ENCODE measurements at regions not wholly inside any gene's neighbourhood (a gene's known extent, or its start where the extent isn't known, plus 50 kb on each side); places are given as distances from the start of the nearest gene placed in this dataset.

DNA sequence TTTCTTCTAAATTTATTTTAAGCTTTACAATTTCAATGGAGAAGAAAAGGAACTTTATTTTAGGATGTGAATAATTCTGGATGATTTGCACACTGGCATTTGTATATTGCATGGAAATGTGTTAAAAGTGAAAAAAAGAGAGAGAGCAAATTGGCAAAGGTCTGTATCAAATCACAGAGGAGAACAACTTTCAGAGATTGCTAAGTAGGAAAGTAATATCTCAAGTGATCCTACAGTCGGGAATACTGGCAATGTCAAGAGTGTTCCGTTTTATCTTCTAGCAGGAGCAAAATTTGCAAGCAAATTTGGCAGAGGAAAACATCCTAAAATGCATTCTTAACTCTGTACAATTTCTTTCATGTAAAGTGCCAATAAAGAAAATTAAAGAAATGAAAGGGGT lies 97.1 kb upstream of the TMC3 start:
- no peak for DNase-seq

DNA sequence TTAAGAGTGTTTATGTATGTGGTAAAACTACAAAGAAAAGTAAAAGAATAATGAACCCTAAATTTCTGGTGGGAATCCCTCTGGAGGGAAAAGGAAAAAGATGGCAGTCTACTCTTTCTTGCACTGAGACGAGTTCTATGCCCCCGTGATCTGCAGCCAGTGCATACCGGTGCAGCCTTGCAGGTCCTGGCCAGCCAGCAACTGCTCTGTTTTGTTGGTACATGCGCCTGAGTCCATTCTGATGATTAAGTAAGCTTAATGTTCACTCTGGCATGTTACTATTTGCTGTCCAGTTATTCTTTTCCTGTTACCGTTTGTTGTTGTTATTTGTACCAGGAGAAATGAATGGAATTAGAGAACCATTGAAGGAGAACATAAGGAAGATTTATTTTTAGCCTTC lies 95.1 kb upstream of the TMC3 start:
- DNase-seq = no peak

DNA sequence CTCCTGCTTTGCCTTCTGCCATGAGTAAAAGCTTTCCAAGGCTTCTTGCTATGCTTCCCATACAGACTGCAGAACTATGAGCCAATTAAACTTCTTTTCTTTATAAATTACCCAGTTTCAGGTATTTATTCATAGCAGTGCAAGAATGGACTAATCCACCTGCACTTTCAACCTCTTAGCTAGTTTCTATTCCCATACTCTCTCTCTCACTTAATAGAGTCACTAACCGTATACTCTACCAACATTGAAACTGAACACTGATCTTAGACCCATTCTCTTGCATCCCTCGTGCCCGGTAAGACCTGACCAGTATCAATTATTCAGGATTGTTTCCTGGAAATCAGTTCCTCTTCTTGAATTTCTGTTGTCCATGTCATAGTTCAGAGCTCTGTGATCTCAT lies 92.7 kb upstream of the TMC3 start:
- DNase-seq = no peak

DNA sequence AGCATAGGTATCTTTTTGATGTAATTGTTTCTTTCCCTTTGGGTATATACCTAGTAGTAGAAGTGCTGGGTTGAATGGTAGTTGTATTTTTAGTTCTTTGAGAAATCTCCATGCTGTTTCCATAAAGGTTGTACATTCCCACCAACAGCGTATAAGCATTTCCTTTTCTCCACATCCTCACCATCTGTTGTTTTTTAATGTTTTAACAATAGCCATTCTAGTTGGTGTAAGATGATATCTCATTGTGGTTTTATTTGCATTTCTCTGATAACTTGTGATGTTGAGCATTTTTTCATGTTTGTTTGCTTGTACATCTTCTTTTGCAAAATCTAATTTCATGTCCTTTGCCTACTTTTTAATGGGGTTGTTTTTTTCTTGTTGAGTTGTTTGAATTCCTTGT lies 80.0 kb upstream of the TMC3 start:
- DNase-seq = no peak

DNA sequence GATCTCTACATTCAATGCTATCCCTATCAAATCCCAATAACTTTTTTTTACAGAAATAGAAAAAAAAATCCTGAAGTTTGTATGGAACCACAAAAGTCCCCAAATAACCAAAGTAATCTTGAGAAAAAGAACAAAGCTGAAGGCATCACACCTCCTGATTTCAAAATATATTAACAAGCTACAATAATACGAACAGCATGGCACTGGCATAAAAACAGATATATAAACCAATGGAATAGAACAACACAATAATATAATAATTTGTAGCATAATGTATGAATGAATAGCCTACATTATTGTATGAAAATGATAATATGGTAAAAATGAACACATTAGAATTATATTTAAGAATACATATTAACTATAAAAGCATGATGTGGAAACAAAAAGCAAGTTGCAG lies 76.7 kb upstream of the TMC3 start:
- no peak for DNase-seq

DNA sequence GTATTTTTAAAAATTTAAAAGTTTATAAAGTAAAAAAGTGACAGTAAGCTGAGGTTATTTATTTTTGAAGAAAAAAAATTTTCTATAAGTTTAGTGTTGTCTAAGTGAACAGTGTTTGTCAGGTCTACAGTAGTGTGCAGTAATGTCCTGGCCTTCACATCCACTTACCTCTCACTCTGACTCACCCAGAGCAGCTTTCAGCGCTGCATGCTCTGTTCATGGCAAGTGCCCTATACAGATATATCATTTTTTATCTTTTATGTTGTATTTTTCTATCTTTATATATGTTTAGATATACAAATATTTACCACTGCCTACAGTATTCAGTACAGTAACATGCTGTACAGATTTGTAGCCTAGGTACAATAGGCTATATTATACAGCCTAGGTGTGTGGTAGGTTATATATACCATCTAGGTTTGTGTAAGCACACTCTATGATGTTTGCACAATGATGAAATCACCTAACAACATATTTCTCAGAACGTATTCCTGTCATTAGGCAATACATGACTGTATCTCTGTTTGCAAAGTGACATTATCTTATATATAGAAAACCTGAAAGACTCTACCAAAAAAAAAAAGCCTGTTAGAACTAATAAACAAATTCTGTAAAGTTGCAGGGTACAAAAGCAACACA lies 75.9 kb upstream of the TMC3 start:
- DNase-seq = no peak

DNA sequence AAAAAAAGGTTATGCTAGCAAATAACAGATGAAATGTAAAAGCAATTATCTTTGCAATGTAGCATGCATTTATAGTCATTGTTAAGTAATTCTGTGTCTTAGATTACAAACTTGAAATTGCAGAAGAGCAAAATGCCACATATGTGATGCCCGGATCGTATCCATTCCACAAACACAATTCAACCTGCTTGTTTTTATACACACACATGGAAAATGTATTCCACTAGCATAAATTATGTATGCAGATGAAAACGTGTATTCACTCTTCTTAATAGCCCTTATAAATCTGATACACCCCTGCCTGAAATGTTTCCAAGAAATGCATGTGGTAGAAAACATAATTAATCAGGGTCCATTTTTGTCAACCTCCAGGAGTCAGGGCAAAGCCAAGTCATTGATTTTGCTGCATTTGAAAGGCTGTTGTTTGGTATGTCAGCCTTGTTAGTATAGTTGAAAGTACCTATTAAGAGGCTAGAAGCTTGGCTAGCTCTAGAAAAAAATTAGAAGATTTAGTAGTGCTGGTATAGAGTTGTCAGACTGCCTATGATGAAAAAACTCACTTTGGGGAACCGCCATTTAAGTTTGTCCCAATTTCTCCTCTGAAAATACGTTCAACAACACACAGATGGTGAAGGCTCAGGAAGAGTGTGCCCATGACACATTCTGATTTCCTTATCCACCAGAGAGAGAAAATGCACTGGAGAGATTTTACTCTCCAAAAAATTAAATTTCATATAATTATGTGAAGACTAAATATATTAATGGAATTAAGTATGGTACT lies 69.2 kb upstream of the TMC3 start:
- no peak for DNase-seq

DNA sequence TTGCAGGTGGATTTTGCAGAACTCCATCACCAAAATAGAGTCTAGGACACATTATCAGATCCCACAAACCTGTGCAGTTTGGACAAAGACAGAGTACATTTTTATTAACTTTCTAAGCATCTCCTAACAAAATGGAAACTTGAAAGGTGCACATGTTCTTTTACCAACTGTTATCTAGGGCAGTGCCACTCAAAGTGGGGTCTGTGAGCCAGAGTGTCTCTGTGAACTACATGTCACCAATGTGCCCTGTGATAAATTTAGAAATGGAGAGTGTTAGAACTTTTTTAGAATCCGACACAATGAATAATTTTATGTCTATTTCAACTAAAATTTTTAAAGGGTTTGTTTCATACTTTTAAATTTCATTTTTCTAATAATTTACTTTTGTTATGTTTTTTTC lies 68.4 kb upstream of the TMC3 start:
- no peak for DNase-seq

DNA sequence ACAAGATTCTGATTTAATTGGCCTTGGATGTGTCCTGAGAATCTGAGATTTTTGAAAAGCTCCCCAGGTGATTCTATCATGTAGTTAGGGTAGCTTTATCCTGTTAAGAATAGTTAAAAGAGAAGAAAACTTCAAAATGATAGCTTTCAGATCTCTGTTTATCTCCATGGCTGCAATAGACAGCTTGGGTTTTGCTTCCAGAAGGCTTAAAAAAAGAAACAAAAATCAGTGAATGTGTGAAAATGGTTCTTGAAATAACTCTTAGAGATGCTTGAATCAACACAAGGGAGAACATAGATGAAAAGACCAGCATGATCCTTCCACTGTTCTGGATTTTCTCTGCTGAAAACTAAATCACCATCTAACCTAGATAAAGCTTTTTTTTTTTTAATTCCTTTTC lies 60.8 kb upstream of the TMC3 start:
- DNase-seq = no peak

DNA sequence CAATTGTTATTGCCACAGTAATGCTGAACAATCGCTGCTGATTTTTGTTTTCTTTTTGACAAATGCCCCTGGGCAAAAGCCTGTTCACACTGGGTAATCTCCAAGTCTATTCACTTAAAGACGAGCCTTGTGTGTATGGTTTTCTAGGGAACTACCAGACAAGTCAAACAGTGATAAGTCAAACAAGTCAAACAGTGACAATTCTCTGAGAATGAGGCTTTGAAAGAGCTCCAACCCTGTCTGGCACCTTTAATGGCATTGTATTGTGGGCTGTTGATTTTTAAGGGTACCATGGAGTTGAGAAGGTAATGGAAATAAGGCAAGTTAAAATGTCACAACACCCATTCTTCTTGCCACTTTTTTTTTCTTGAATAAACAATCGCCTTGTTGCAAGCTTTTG lies 59.4 kb upstream of the TMC3 start:
- no peak for DNase-seq

DNA sequence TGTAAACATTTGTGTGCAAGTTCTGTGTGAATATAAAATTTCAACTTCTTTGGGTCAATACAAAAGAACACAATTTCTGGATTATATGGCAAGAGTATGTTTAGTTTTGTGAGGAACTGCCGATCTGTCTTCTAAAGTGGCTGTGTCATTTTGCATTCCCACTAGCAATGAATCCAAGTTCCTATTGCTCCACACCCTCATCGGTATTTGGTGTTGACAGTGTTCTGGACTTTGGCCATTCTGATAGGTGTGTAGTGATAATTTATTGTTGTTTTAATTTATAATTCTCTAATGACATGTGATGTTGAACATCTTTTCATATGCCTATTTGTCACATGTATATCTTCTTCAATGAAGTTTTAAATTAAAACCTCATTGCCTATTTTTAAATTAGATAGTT lies 58.2 kb upstream of the TMC3 start:
- DNase-seq = no peak

DNA sequence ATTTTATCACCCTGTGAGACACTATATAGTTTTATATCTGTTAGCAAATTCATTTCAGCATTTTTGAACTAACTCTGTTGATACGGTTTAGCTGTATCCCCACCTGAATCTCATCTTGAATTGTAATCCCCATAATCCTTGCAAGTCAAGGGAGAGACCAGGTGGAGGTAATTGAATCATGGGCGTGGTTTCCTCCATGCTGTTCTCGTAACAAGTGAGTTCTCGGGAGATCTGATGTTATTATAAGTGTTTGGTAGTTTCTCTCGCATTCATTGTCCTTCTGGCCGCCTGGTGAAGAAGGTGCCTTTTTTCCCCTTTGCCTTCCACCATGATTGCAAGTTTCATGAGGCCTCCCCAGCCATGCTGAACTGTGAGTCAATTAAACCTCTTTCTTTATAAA lies 53.2 kb upstream of the TMC3 start:
- no peak for DNase-seq

DNA sequence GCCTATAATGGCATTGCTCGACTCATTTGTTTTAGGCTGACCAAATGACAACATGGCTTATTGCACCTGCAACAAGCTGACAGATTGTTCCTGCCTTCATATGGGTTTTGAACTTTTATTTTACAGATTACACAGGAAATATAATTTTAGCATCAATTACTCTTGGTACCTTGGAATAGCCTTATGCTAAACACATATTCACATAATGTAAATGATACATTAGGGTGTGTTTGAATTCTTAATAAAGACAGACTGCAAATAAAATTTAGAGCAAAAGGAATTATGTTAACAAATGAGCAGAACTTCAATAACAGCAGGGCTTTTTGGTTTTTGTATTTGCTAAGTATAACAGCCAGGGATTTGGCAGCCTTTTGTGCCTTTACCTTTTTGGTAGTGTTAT lies 51.9 kb upstream of the TMC3 start:
- no peak for DNase-seq
